Occipital lobe (tissue), 2 donors: ENCODE measurements at regions not wholly inside any gene's neighbourhood (a gene's known extent, or its start where the extent isn't known, plus 50 kb on each side); places are given as distances from the start of the nearest gene placed in this dataset.

Source experiments
- DNase-seq: peaks from one replicate; lab custom pipeline; 2025; lab: John Stamatoyannopoulos, UW
- small RNA-seq: library from RNA; depleted of rRNA; stranded (forward); fragments of <200 nt; gene quantifications from one replicate; pipeline ENCODE3, GENCODE V24; 2014

- no peak for DNase-seq
Observed at GRCh38 chr4:20629186-20630106, 70.8 kb upstream of the PACRGL start.

- no peak for DNase-seq
Observed at GRCh38 chr4:20638825-20639224, 61.4 kb upstream of the PACRGL start.

- no peak for DNase-seq
Observed at GRCh38 chr4:20639346-20639745, 60.9 kb upstream of the PACRGL start.

GRCh38 chr4:20640989-20641388, 59.3 kb upstream of the PACRGL start:
- no peak for DNase-seq

GRCh38 chr4:20641976-20642375, 58.3 kb upstream of the PACRGL start:
- no peak for DNase-seq

GRCh38 chr4:20643631-20644030, 56.6 kb upstream of the PACRGL start:
- DNase-seq: no peak

GRCh38 chr4:20645236-20645635, 55.0 kb upstream of the PACRGL start:
- no peak for DNase-seq

GRCh38 chr4:20646287-20646686, 54.0 kb upstream of the PACRGL start:
- no peak for DNase-seq

Small RNA genes in the stretch of these regions (small RNA-seq; reads per million reads assigned to genes)
- 1.3 reads per million, percentile 78 among the genes with 10 or more reads in this experiment for gene MIR218-1
